K562 (cell line): ENCODE measurements at regions not wholly inside any gene's neighbourhood (a gene's known extent, or its start where the extent isn't known, plus 50 kb on each side); places are given as distances from the start of the nearest gene placed in this dataset.

Source experiments
- ATAC-seq: fragments of 200-7000 bp; cut with Tn5 transposase; 3 replicates; pipeline ENCODE4 v1.9.1; 2020; ENCODE audit warnings: moderate library complexity
- BruUV-seq: library from RNA; stranded (reverse); fragments of 400-500 nt; replicated peaks from 2 replicates; lab custom pipeline; 2021; lab: Mats Ljungman, UMichigan
- CTCF ChIA-PET: fragments of 300-600 bp; formaldehyde crosslinking; extraction: SDS; loops from one replicate; lab custom pipeline; 2021; ENCODE audit warnings: low intra/inter-chr PET ratio; lab: Yijun Ruan, JAX
- POLR2A ChIA-PET: fragments of 300-600, 350-650 bp; sonication (Branson Sonifier 250); formaldehyde crosslinking; extraction: SDS; loops from one replicate; lab custom pipeline; 2021; ENCODE audit warnings: antibody characterized with exemption, inconsistent platforms; lab: Yijun Ruan, JAX
- DNase-seq, 4 experiments: peaks; one replicate each; pipeline versions ENCODE4 v3.0.0 to v3.0.0-alpha.2; 2011 to 2018; ENCODE audit warnings: low spot score in 3 of 4, mixed read lengths in 3 of 4; ENCODE audit errors: extremely low read depth in 1 of 4
- FAIRE-seq: peaks from 2 replicates; lab custom pipeline; 2011; peaks lifted over from hg19 to GRCh38; lab: Jason Lieb, UNC
- H2AFZ ChIP-seq: 2 replicates; pipeline ENCODE4 v1.6.0; 2011; ENCODE audit warnings: low read depth, low read length, control low read depth, inconsistent platforms
- H3K27ac ChIP-seq: fragments of 200-600 bp; 3 replicates; pipeline ENCODE4 v1.8.0; 2011; ENCODE audit warnings: low read depth, mild to moderate bottlenecking, control low read depth, inconsistent platforms, low read length, moderate library complexity, mixed read lengths; ENCODE audit errors: extremely low read depth
- H3K27me3 ChIP-seq, 2 experiments: fragments of 300-600 bp in 1 of 2; 2 replicates in 1 of 2; 3 replicates in 1 of 2; pipeline versions ENCODE4 v1.6.0 to v1.8.0; 2011; ENCODE audit warnings: inconsistent platforms in 2 of 2, low read length in 2 of 2, mild to moderate bottlenecking in 1 of 2, mixed read lengths in 1 of 2, moderate library complexity in 1 of 2; ENCODE audit not compliant: control insufficient read depth in 2 of 2, insufficient read depth in 2 of 2
- H3K36me3 ChIP-seq: fragments of 300-600 bp; 3 replicates; pipeline ENCODE4 v1.8.0; 2011; ENCODE audit warnings: mild to moderate bottlenecking, low read length, inconsistent platforms; ENCODE audit not compliant: control insufficient read depth, insufficient read depth
- H3K4me1 ChIP-seq, 2 experiments: fragments of 200-600 bp in 1 of 2; replicated peaks in 1 of 2; 2 replicates in 1 of 2; 3 replicates in 1 of 2; pipeline versions ENCODE4 v1.5.1 to v1.8.0; 2011; ENCODE audit warnings: inconsistent platforms in 2 of 2, low read length in 2 of 2, mild to moderate bottlenecking in 1 of 2, mixed read lengths in 1 of 2, moderate library complexity in 1 of 2; ENCODE audit not compliant: control insufficient read depth in 2 of 2, insufficient read depth in 2 of 2
- H3K4me2 ChIP-seq: 2 replicates; pipeline ENCODE4 v1.6.1; 2011; ENCODE audit warnings: low read length, control low read depth, inconsistent platforms, mixed read lengths; ENCODE audit not compliant: insufficient read depth
- H3K4me3 ChIP-seq: fragments of 200-600 bp; sonication (generic), shearing (Covaris generic); 2 replicates; pipeline ENCODE4 v1.5.1; 2016; ENCODE audit warnings: control low read depth, inconsistent platforms
- H3K79me2 ChIP-seq: fragments of 200-600 bp; 3 replicates; pipeline ENCODE4 v1.8.0; 2011; ENCODE audit warnings: low read length, inconsistent platforms; ENCODE audit not compliant: control insufficient read depth, insufficient read depth
- H3K9ac ChIP-seq, 2 experiments: 2 replicates each; pipeline versions ENCODE4 v1.6.0 to v1.6.1; 2011; ENCODE audit warnings: low read depth in 2 of 2, low read length in 2 of 2, control low read depth in 1 of 2, inconsistent platforms in 1 of 2, mild to moderate bottlenecking in 1 of 2, mixed read lengths in 1 of 2; ENCODE audit not compliant: insufficient read depth in 1 of 2
- H3K9me1 ChIP-seq: one replicate; pipeline ENCODE4 v1.6.0; 2011; ENCODE audit warnings: inconsistent platforms, mild to moderate bottlenecking, low read length, moderate library complexity; ENCODE audit not compliant: control insufficient read depth, insufficient read depth
- H3K9me3 ChIP-seq: replicated peaks from 2 replicates; pipeline ENCODE4 v1.5.1; 2011; ENCODE audit warnings: low read depth, low read length, inconsistent platforms; ENCODE audit not compliant: control insufficient read depth, insufficient read depth
- H4K20me1 ChIP-seq: replicated peaks from 2 replicates; pipeline ENCODE4 v1.6.1; 2011; ENCODE audit warnings: low read length, inconsistent platforms, mixed read lengths; ENCODE audit not compliant: control insufficient read depth, insufficient read depth
- ATF1 ChIP-seq, 2 experiments: fragments of 450-650 bp in 1 of 2; IDR thresholded peaks; 2 replicates each; pipeline ENCODE4 v1.6.1; 2016; ENCODE audit warnings: missing compliant biosample characterization in 1 of 2, missing genetic modification characterization in 1 of 2
- CBX3 ChIP-seq, 2 experiments: IDR thresholded peaks; 1 replicate in 1 of 2; 2 replicates in 1 of 2; pipeline ENCODE4 v1.6.1; 2012; ENCODE audit warnings: inconsistent platforms in 2 of 2, low read length in 2 of 2, borderline replicate concordance in 1 of 2, control low read depth in 1 of 2
- ELK3 ChIP-seq: fragments of 450-650 bp; formaldehyde crosslinking; IDR thresholded peaks from 2 replicates; pipeline ENCODE4 v1.4.0; 2020; ENCODE audit warnings: mild to moderate bottlenecking
- GTF2A2 ChIP-seq: IDR thresholded peaks from 2 replicates; pipeline ENCODE4 v1.6.1; 2016; ENCODE audit warnings: mild to moderate bottlenecking, missing genetic modification characterization, missing compliant biosample characterization
- L3MBTL2 ChIP-seq: fragments of 450-650 bp; IDR thresholded peaks from 2 replicates; pipeline ENCODE4 v1.6.1; 2016; ENCODE audit warnings: mild to moderate bottlenecking, moderate library complexity
- PHB ChIP-seq: fragments of 250-450 bp; sonication (Bioruptor Pico); IDR thresholded peaks from 2 replicates; pipeline ENCODE4 v1.5.0; 2021
- ZC3H4 ChIP-seq: sonication (generic); formaldehyde crosslinking; IDR thresholded peaks from 2 replicates; pipeline ENCODE4 v1.9.0; 2021; ENCODE audit warnings: missing genetic modification reagents, borderline replicate concordance
- WGBS: fragments of 100-300 bp; shearing (Covaris generic); methylation state at CpG from one replicate; pipeline ENCODE4 v1.1.6; 2016; ENCODE audit warnings: low coverage, mixed read lengths; ENCODE audit not compliant: insufficient coverage; ENCODE audit errors: missing lambda C conversion rate; 5-methylcytosine and 5-hydroxymethylcytosine counted together
- in situ Hi-C: fragments of 300-500 bp; cut with MboI; formaldehyde crosslinking; loops from 4 replicates; pipeline ENCODE4 v1.15.0; 2018; ENCODE audit warnings: inconsistent platforms, mixed read lengths
- intact Hi-C: fragments of 100-400 bp; cut with micrococcal nuclease; formaldehyde crosslinking; loops from 2 replicates; pipeline ENCODE4 v1.14.2; 2022
- TF ChIP-seq, protein P1 (sequence below): sonication (generic); formaldehyde crosslinking; IDR thresholded peaks from 2 replicates; pipeline ENCODE4 v1.8.1; 2023; ENCODE audit warnings: mild to moderate bottlenecking, missing genetic modification reagents, moderate library complexity
- TF ChIP-seq, protein P2 (sequence below): fragments of 250-450 bp; sonication (Bioruptor Pico); IDR thresholded peaks from 2 replicates; pipeline ENCODE4 v1.5.0; 2021
- TF ChIP-seq, protein P3 (sequence below): fragments of 250-450 bp; sonication (Bioruptor Pico); IDR thresholded peaks from 2 replicates; pipeline ENCODE4 v1.5.0; 2021

GRCh38 chr16:74153773-74154172 lies 142.8 kb upstream of the PSMD7 start:
- 0% methylated on average over 1 of the region's 1 CpG for WGBS
- CTCF ChIA-PET: no interaction called here
- H3K4me1 ChIP-seq: no peaks in the 10 kb centered on the region
- no peaks in the 10 kb centered on the region for H4K20me1 ChIP-seq
- no peaks in the 10 kb centered on the region for H3K36me3 ChIP-seq
- H3K79me2 ChIP-seq: no peaks in the 10 kb centered on the region
- DNase-seq (no peak), ATAC-seq (no peak), FAIRE-seq (no peak)
- H2AFZ ChIP-seq: no peak overlapping the region
- intact Hi-C loops (no loop called here), in situ Hi-C loops (no loop called here)
- H3K27me3 ChIP-seq: no peaks in the 10 kb centered on the region
- POLR2A ChIA-PET: no interaction called here
- no peak overlapping the region for H3K4me3 ChIP-seq
- no peak overlapping the region for H3K9ac ChIP-seq
- no TSS peak for BruUV-seq
- no peaks in the 10 kb centered on the region for H3K9me1 ChIP-seq
- H3K4me2 ChIP-seq: no peak overlapping the region
- H3K27ac ChIP-seq: no peak overlapping the region
- TF ChIP-seq L3MBTL2: no peak
- no peak for TF ChIP-seq CBX3 (IDR thresholded peaks at IDR 0.05; ENCODE audit: borderline replicate concordance in 1 of 2, low read length in 2 of 2)
- TF ChIP-seq PHB (CRISPR knock-in tag): no peak
- TF ChIP-seq, protein P1, sequence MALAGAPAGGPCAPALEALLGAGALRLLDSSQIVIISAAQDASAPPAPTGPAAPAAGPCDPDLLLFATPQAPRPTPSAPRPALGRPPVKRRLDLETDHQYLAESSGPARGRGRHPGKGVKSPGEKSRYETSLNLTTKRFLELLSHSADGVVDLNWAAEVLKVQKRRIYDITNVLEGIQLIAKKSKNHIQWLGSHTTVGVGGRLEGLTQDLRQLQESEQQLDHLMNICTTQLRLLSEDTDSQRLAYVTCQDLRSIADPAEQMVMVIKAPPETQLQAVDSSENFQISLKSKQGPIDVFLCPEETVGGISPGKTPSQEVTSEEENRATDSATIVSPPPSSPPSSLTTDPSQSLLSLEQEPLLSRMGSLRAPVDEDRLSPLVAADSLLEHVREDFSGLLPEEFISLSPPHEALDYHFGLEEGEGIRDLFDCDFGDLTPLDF: no peak
- no peak for TF ChIP-seq GTF2A2
- TF ChIP-seq ZC3H4 (CRISPR knock-in tag): no peak
- TF ChIP-seq, protein P2, sequence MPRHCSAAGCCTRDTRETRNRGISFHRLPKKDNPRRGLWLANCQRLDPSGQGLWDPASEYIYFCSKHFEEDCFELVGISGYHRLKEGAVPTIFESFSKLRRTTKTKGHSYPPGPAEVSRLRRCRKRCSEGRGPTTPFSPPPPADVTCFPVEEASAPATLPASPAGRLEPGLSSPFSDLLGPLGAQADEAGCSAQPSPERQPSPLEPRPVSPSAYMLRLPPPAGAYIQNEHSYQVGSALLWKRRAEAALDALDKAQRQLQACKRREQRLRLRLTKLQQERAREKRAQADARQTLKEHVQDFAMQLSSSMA (CRISPR knock-in tag): no peak
- TF ChIP-seq ATF1 (CRISPR knock-in tag; IDR thresholded peaks at IDR 0.05): no peak
- TF ChIP-seq ATF1 (tag; IDR thresholded peaks at IDR 0.05): no peak
- TF ChIP-seq ELK3 (CRISPR knock-in tag): no peak
- TF ChIP-seq, protein P3, sequence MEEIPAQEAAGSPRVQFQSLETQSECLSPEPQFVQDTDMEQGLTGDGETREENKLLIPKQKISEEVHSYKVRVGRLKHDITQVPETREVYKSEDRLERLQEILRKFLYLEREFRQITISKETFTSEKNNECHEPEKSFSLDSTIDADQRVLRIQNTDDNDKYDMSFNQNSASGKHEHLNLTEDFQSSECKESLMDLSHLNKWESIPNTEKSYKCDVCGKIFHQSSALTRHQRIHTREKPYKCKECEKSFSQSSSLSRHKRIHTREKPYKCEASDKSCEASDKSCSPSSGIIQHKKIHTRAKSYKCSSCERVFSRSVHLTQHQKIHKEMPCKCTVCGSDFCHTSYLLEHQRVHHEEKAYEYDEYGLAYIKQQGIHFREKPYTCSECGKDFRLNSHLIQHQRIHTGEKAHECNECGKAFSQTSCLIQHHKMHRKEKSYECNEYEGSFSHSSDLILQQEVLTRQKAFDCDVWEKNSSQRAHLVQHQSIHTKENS: no peak
- H3K9me3 ChIP-seq: no peaks in the 10 kb centered on the region
